CD4-positive, alpha-beta T cell treated with Interferon alpha-2 for 1 hour (primary cell): ENCODE measurements at regions not wholly inside any gene's neighbourhood (a gene's known extent, or its start where the extent isn't known, plus 50 kb on each side); places are given as distances from the start of the nearest gene placed in this dataset.

ENCODE experiments used
- DNase-seq, 2 donors: peaks; one replicate each; pipeline ENCODE4 v3.0.0-alpha.2; 2020 to 2022

- DNase-seq = no peak
Measured at GRCh38 chr18:37987901-37988300, 422.3 kb upstream of the CELF4 start.

- no peak for DNase-seq
Measured at GRCh38 chr18:37986665-37987064, 421.1 kb upstream of the CELF4 start.

DNA sequence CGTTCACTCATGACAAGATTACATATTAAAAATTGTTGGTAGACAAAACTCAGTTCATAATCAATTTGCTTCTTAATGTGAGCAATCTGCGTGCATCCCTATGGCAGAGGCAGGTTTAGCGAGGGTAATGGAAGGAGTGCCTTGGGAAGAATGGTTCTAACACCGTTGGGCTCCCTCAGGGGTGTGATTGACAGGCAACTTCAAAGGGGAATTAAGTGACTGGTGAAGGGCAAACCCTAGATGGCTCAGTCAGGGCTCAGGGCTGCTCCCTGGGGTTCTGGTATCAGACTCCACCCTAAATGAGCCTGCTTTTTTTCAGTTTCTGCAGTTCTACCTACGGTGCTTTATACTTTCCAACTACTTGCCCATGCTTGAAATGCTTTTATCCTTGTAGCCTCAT is 419.5 kb upstream of the CELF4 start:
- DNase-seq = no peak

GRCh38 chr18:37980556-37980955 is 415.0 kb upstream of the CELF4 start:
- no peak for DNase-seq

DNA sequence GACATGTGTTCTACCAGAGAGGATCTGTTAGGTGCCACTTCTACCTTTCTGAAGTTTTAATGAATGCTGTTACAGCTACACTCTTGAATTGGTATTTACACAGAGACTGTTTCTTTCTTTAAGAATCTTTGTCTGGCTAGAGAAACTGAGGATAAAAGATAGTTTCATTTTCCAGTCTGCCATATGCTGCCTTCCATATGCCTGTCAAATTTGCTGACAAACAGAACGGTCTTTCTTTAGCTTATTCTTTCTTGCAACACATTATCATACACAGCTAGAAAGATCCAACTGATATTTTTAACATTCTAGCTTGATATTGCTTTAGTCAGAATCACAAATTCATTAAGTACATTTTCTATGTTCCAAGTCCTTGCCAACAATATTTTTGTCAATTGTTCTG is 409.8 kb upstream of the CELF4 start:
- DNase-seq = no peak

DNA sequence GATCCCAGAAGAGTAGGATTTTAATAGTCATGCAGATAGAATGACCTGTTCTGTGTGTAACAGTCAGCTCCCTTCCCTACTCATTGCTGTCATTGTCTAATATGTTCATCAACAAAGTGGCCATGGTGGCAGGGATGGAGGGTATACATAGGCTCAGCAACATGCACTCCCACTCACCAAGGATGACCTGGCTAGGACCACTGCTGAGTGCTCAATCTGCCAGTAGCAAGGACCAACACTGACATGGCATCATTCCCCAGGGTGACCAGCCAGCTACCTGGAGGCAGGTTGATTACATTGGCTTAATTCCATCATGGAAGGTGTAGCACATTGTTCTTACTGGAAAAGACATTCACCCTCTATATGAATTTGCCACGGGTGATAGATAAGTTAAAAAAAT is 401.7 kb upstream of the CELF4 start:
- DNase-seq = no peak

DNA sequence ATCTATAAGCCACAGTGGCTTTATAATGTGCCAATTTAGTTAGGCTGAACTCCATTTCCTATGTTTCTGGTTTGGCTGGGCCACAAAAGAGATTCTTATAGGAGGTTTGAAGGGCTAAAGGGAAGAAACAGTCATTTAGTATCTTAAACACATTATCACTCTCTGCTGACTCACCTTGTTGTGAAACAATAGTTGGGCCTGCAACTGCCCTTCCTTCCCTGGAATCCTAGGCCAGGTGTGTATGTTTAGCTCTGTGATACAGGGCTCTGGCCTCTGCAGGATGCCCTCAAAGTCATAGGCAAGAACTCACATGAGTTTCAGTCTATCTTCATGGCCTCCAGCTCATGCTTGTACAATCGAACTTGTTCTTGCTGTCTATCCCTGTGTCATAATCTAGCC is 400.0 kb upstream of the CELF4 start:
- no peak for DNase-seq

- no peak for DNase-seq
Measured at GRCh38 chr18:37964885-37965571, 399.4 kb upstream of the CELF4 start.

DNA sequence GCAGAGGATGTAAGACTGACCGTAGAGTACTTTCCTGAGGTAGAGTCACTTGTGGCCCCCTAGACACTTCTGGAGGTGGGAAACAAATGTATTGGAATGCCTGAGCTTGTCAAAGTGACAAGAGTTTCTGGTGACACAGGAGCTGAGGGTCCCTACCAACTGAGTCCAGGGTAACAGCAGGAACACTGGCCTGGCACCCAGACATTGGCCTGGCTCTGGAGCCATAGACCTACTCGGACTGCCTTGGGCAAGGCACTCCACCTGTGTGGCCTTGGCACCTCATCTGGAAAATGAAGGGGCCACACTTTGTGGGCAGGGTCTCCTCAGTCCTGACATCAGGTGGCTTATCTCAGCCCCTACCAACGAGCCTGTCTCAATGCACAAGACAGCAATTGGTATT is 398.2 kb upstream of the CELF4 start:
- no peak for DNase-seq

GRCh38 chr18:37962316-37962966 is 396.8 kb upstream of the CELF4 start:
- DNase-seq = no peak

GRCh38 chr18:37958499-37958898 is 392.9 kb upstream of the CELF4 start:
- DNase-seq = no peak

- no peak for DNase-seq
Measured at GRCh38 chr18:37956902-37957301, 391.3 kb upstream of the CELF4 start.

DNA sequence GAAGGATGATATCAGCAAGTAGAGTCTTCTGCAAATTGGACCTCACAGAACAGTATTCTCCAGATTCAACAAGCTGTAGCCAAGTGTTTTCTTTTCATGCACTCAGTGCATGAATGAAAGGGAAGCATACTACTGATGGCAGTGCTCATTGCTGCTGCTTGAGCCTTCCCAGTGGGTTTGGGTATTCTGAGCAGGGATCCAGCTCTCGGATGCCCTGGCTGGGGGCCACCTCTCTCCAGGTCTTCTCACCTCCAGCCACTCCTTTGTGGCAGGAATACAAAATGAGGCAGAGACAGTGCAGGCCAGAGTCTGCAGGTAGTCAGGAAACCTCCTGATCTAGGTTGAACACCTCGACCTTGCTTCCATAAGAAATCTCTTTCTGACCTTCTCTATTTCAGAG is 390.4 kb upstream of the CELF4 start:
- DNase-seq = no peak

- no peak for DNase-seq
Measured at GRCh38 chr18:37955201-37955600, 389.6 kb upstream of the CELF4 start.

DNA sequence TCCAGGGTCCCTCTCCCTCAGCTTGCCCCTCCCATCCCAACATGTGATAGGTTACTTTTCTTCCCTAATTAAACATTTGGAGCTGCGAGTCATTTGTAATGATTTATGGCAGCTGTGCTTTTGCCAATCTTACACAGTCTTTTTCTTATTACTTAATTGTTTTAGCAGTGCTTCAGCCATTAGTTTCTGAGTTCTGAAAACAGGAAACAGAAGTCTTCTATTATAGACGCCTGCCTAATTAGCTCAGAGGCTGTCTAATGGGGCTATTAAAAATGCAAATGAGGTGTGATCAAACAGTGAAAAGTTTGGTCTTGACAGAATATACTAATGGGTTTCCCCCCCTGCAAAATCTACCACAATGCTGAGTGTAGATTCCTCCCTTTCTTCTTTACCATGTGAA is 388.3 kb upstream of the CELF4 start:
- DNase-seq = no peak

- no peak for DNase-seq
Measured at GRCh38 chr18:37948471-37948870, 382.9 kb upstream of the CELF4 start.

DNA sequence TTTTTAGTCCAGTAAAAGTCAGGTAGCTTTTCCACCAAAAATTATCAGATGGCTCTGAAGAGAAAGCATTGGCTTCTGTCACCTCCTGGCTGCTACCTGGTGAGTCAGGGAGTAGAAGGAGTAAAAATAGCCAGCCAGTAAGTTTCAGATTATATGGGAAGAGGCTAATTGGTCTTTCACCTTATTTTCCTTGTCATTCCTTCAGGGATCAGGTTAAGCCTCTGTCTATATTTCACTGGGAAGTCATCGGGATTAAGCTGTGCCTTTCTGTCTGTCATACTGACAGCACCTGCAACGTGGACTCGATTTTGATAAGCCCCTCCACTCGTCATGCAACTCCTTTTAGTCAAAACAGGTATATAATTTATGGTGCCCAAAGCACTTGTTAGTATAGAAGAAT is 380.7 kb upstream of the CELF4 start:
- no peak for DNase-seq

- no peak for DNase-seq
Measured at GRCh38 chr18:37944700-37945270, 379.2 kb upstream of the CELF4 start.

DNA sequence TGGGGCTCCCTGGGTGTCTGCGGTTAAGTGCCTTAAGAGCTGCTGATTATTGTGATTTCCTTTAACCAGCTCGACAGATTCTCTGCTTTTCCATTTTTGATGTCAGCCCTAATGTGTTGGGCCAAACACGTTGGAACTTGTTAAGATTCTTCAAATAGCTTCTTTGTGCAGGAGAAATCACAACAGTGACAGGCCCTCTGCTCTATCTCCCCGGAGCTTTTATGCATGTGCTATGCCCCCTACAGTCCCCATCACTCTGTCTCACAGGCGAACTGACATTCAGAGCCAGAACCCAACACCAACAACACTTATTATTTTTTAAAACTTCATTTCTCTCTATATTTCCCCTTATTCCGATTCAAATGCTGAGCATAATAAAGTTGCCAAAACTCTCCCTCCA is 371.7 kb upstream of the CELF4 start:
- DNase-seq = no peak

- DNase-seq = no peak
Measured at GRCh38 chr18:37935086-37935485, 369.5 kb upstream of the CELF4 start.

GRCh38 chr18:37930640-37931039 is 365.0 kb upstream of the CELF4 start:
- DNase-seq = no peak

DNA sequence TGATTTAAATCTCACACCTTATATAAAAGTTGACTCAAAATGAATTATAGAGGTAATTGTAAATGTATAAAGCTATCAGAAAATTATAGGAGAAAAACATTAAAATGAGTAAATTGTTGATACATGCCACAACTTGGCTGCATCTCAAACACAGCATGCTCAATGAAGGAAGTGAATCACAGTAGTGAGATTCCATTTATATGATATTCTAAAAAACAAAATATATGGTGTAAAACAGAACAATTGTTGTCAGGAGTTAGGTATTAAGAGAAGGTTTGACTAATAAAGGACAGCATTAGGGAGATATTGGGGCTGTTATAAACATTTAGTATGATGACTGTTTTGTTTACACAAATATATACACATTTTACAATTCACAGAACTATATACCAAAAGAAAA is 356.6 kb upstream of the CELF4 start:
- no peak for DNase-seq

- DNase-seq = no peak
Measured at GRCh38 chr18:37920865-37921264, 355.3 kb upstream of the CELF4 start.

DNA sequence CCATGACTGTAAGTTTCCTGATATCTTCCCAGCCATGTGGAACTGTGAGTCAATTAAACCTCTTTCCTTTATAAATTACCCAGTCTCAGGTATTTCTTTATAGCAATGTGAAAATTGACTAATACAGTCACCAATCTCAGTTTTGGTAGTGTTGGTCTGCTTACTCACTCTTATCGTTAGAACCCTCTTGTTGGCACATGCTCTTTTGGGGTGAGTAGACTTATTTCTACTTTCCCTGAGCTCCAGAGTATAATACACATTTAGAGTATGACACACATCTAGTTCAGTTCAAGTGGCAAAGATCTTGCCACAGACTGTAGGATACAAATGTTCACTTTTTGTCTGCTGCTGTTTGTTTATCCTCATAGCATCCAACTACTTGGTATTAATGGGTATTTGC is 347.5 kb upstream of the CELF4 start:
- no peak for DNase-seq

- DNase-seq = no peak
Measured at GRCh38 chr18:37902344-37902743, 336.7 kb upstream of the CELF4 start.
